C4-2B (cell line): ENCODE measurements at regions not wholly inside any gene's neighbourhood (a gene's known extent, or its start where the extent isn't known, plus 50 kb on each side); places are given as distances from the start of the nearest gene placed in this dataset.

Source experiments
- CTCF ChIP-seq: fragments of 450-650 bp; conservative IDR thresholded peaks from 2 replicates; pipeline ENCODE4 v1.5.1; 2017; ENCODE audit warnings: mild to moderate bottlenecking
- ZFX ChIP-seq: fragments of 450-650 bp; IDR thresholded peaks from 2 replicates; pipeline ENCODE4 v1.6.1; 2017

DNA sequence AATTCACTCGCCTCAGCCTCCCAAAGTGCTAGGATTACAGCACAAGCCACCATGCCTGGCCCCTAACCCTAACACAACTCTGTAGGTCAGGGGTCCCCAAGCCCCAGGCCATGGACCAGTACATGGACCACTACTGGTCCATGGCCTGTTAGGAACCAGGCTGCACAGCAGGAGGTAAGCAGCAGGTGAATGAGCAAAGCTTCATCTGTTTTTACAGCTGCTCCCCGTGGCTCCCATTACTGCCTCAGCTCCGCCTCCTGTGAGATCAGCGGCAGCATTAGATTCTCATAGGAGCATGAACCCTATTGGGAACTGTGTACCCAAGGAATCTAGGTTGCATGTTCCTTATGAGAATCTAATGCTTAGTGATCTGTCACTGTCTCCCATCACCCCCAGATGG, 201.7 kb downstream of the NRP2 start:
- no peak for TF ChIP-seq CTCF
- no peak for TF ChIP-seq ZFX
